Heart right ventricle (tissue), 16 donors: ENCODE measurements at regions not wholly inside any gene's neighbourhood (a gene's known extent, or its start where the extent isn't known, plus 50 kb on each side); places are given as distances from the start of the nearest gene placed in this dataset.

ENCODE experiments used
- ATAC-seq, 8 donors: fragments of 200-7000 bp; cut with Tn5 transposase; one replicate each; pipeline ENCODE4 v1.9.1; 2020; ENCODE audit warnings: mild to moderate bottlenecking in 8 of 8, moderate library complexity in 8 of 8, moderate number of reproducible peaks in 1 of 8
- DNase-seq, 2 donors: peaks; one replicate each; pipeline ENCODE4 v3.0.0-alpha.2; 2020
- H3K27ac ChIP-seq, 10 donors: fragments of 200-600 bp; sonication (generic) in 2 of 10; one replicate each; pipeline versions ENCODE4 v1.5.0 to v1.8.0; 2020 to 2022; ENCODE audit warnings: mild to moderate bottlenecking in 3 of 10
- H3K27me3 ChIP-seq, 7 donors: fragments of 200-600 bp; one replicate each; pipeline ENCODE4 v1.8.0; 2021 to 2022; ENCODE audit warnings: mild to moderate bottlenecking in 2 of 7
- H3K36me3 ChIP-seq, 9 donors: fragments of 200-600 bp; sonication (generic) in 1 of 9; one replicate each; pipeline versions ENCODE4 v1.5.0 to v1.8.0; 2020 to 2022; ENCODE audit warnings: mild to moderate bottlenecking in 2 of 9
- H3K4me1 ChIP-seq, 9 donors: fragments of 200-600 bp; sonication (generic) in 1 of 9; one replicate each; pipeline versions ENCODE4 v1.5.0 to v1.8.0; 2020 to 2022; ENCODE audit warnings: mild to moderate bottlenecking in 4 of 9
- H3K4me3 ChIP-seq, 10 donors: fragments of 200-600 bp; sonication (generic) in 2 of 10; one replicate each; pipeline versions ENCODE4 v1.5.0 to v1.8.0; 2020 to 2022; ENCODE audit warnings: mild to moderate bottlenecking in 7 of 10, moderate library complexity in 2 of 10
- H3K9me3 ChIP-seq, 11 donors: fragments of 200-600 bp in 10 of 11; sonication (generic) in 2 of 11; one replicate each; pipeline versions ENCODE4 v1.5.0 to v1.8.0; 2013 to 2022; ENCODE audit warnings: mild to moderate bottlenecking in 2 of 11, control low read depth in 1 of 11, moderate library complexity in 1 of 11
- WGBS, 2 donors: extraction: QIAGEN DNeasy Blood & Tissue Kit; methylation state at CpG; one replicate each; pipeline ENCODE4 v1.1.7; 2013; ENCODE audit warnings: inconsistent platforms in 1 of 2; 5-methylcytosine and 5-hydroxymethylcytosine counted together
- intact Hi-C, 10 donors: fragments of 100-400 bp; cut with DNase I; formaldehyde crosslinking; loops; one replicate each; pipeline versions ENCODE4 v1.11.1 to v1.14.2; 2022
- TF ChIP-seq, protein P1 (sequence below), 9 donors: fragments of 200-600 bp; sonication (generic) in 2 of 9; IDR thresholded peaks; one replicate each; pipeline versions ENCODE4 v1.5.0 to v1.8.0; 2021 to 2022; ENCODE audit warnings: antibody characterized with exemption in 9 of 9, mild to moderate bottlenecking in 5 of 9, moderate library complexity in 1 of 9
- donor health status: Arrhythmogenic right ventricular cardiomyopathy.
- donor health status: ischemic (EF 13 %, LVEDD 7.1; RV severe dilation, severe dysfunction).
- donor health status: healthy with polysubstance abuse.
- donor health status: DM: no; HTN: yes; CAD: no.
- donor health status: DM: no; HTN: no; CAD: no.
- donor health status: ischemic (EF 25% LVEDD 6.9; RV normal size, moderate dysfunction).
- donor health status: ischemic (EF 25% LVEDD 5.7; RV mildly dilated, moderate dysfunction).
- donor health status: healthy.
- donor health status: DM: yes; HTN: yes; CAD: no.
- donor health status: Ischemic cardiomyopathy.
- donor health status: ischemic (EF 35%, LVEDD 5.7; RV mildly dilated, moderate dysfunction).
- donor health status: nonischemic (EF 11% LVEDD 7.7; RV severe dilation, severe dysfunction).
- donor health status: DM: yes; HTN: yes; CAD: no.
- donor health status: PGD.
- donor health status: ischemic (EF 29% LVEDD 5.4; RV normal size, mild dysfunction).
- donor health status: nonischemic (EF 23%, LVEDD 6.1; RV moderate dilation, normal function).

GRCh38 chr2:181196401-181196800 is 216.0 kb downstream of the UBE2E3 start:
- intact Hi-C loops = no loop called here
- Histone ChIP-seq H3K4me3 (no peak overlapping the region), H3K4me1 (no peaks in the 10 kb centered on the region), H3K36me3 (no peaks in the 10 kb centered on the region), H3K27me3 (no peaks in the 10 kb centered on the region), H3K9me3 (no peaks in the 10 kb centered on the region), H3K27ac (no peak overlapping the region)
- DNase-seq = no peak
- TF ChIP-seq, protein P1, sequence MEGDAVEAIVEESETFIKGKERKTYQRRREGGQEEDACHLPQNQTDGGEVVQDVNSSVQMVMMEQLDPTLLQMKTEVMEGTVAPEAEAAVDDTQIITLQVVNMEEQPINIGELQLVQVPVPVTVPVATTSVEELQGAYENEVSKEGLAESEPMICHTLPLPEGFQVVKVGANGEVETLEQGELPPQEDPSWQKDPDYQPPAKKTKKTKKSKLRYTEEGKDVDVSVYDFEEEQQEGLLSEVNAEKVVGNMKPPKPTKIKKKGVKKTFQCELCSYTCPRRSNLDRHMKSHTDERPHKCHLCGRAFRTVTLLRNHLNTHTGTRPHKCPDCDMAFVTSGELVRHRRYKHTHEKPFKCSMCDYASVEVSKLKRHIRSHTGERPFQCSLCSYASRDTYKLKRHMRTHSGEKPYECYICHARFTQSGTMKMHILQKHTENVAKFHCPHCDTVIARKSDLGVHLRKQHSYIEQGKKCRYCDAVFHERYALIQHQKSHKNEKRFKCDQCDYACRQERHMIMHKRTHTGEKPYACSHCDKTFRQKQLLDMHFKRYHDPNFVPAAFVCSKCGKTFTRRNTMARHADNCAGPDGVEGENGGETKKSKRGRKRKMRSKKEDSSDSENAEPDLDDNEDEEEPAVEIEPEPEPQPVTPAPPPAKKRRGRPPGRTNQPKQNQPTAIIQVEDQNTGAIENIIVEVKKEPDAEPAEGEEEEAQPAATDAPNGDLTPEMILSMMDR (IDR thresholded peaks at IDR 0.05) = no peak
- 70 to 75% methylated on average over 4 of the region's 4 CpGs for WGBS, 2 donors
- no peak for ATAC-seq

DNA sequence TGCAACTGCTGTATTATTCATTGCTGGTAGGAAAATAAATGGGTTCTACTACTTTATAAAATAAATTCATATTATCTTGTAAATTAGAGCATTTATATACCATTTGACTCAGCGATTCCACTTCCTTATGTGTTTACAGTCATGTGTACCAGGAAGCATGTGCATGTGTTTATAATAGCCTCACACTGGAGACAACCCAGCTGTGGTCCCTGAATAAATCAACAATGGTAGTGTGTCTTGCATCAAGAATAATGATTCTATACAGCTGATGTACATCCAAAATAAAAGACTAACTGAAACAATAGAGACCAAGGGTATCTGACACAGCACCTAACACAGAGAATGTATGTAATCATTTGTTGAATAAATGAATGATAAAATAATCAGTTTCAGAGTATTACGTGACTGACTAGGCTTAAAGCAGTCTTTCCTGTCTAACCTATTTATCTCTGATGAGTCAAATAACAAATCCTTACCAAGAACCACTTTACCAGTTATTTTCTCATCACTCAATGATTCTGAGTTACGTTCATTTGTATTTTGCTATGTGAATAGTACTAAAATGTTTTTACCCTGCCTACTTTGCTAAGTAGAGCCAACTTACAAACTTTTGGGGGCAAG is 216.8 kb downstream of the UBE2E3 start:
- H3K4me1 ChIP-seq = no peaks in the 10 kb centered on the region
- no peaks in the 10 kb centered on the region for H3K36me3 ChIP-seq
- 69 to 82% methylated on average over 3 of the region's 3 CpGs for WGBS, 2 donors
- intact Hi-C loops = no loop called here
- TF ChIP-seq, protein P1 (IDR thresholded peaks at IDR 0.05) = no peak
- no peak overlapping the region for H3K4me3 ChIP-seq
- H3K27ac ChIP-seq = peak overlapping the region in 1 of 10 donors; percentile 15
- DNase-seq (no peak), ATAC-seq (no peak)
- no peaks in the 10 kb centered on the region for H3K9me3 ChIP-seq
- H3K27me3 ChIP-seq = no peaks in the 10 kb centered on the region

- intact Hi-C loops = no loop called here
- ATAC-seq (no peak), DNase-seq (no peak)
- Histone ChIP-seq H3K27ac (no peak overlapping the region), H3K27me3 (no peaks in the 10 kb centered on the region), H3K4me3 (no peak overlapping the region), H3K36me3 (no peaks in the 10 kb centered on the region), H3K4me1 (no peaks in the 10 kb centered on the region), H3K9me3 (no peaks in the 10 kb centered on the region)
- 70 to 73% methylated on average over 1 of the region's 1 CpG for WGBS, 2 donors
- TF ChIP-seq, protein P1 (IDR thresholded peaks at IDR 0.05) = no peak
These were observed 217.9 kb downstream of the UBE2E3 start for GRCh38 chr2:181198183-181198864.

GRCh38 chr2:181203412-181203811 is 223.0 kb downstream of the UBE2E3 start:
- H3K9me3 ChIP-seq = peaks cover 0 to 25% (median 0%) of the 10 kb centered on the region in 11 donors
- TF ChIP-seq, protein P1 (IDR thresholded peaks at IDR 0.05) = no peak
- intact Hi-C loops = no loop called here
- no peaks in the 10 kb centered on the region for H3K36me3 ChIP-seq
- no peaks in the 10 kb centered on the region for H3K4me1 ChIP-seq
- ATAC-seq = no peak
- no peak overlapping the region for H3K4me3 ChIP-seq
- DNase-seq = no peak
- no peaks in the 10 kb centered on the region for H3K27me3 ChIP-seq
- H3K27ac ChIP-seq = no peak overlapping the region
